Uterus (tissue), 2 donors: ENCODE measurements at regions not wholly inside any gene's neighbourhood (a gene's known extent, or its start where the extent isn't known, plus 50 kb on each side); places are given as distances from the start of the nearest gene placed in this dataset.

Experiments
- CTCF ChIP-seq, 4 experiments: fragments of 200-600 bp in 2 of 4; fragments of 450-650 bp in 2 of 4; sonication (generic) in 2 of 4; IDR thresholded peaks; one replicate each; pipeline ENCODE4 v1.5.1; 2016 to 2019; ENCODE audit warnings: antibody characterized with exemption in 4 of 4, mild to moderate bottlenecking in 2 of 4, moderate library complexity in 1 of 4
- POLR2A ChIP-seq, 2 donors: fragments of 450-650 bp; IDR thresholded peaks; one replicate each; pipeline ENCODE4 v1.6.1; 2016; ENCODE audit warnings: antibody characterized with exemption in 2 of 2, mild to moderate bottlenecking in 1 of 2, moderate library complexity in 1 of 2

- no peak for TF ChIP-seq CTCF (IDR thresholded peaks at IDR 0.05)
- no peak for TF ChIP-seq POLR2A (IDR thresholded peaks at IDR 0.05)
These were observed 821.0 kb upstream of the CELF2 start for GRCh38 chr10:10196701-10197100.
